Hypothalamus (tissue), 51 donors: ENCODE measurements at regions not wholly inside any gene's neighbourhood (a gene's known extent, or its start where the extent isn't known, plus 50 kb on each side); places are given as distances from the start of the nearest gene placed in this dataset.

Source experiments
- DNase-seq, 51 donors: peaks; one replicate each; lab custom pipeline; 2025; lab: John Stamatoyannopoulos, UW

DNA sequence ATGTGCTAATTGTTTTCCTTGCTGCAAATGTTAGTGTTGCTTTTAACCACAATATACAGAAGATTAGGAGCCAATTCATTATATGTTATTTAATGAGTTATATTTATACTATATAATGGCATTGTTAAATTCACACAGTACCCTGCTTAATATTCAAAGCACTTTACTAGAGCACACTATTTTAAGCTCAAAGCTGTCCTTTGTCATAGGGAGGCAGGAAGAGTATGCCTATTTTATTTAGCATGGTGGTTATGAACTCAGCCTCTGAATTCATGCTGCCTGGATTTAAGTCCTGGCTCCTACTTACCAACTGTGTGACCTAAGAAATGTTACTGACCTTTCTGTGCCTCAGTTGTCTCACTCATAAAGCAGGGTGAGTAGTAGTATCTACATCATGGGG is 80.5 kb downstream of the FASTKD2 start:
- no peak for DNase-seq

DNA sequence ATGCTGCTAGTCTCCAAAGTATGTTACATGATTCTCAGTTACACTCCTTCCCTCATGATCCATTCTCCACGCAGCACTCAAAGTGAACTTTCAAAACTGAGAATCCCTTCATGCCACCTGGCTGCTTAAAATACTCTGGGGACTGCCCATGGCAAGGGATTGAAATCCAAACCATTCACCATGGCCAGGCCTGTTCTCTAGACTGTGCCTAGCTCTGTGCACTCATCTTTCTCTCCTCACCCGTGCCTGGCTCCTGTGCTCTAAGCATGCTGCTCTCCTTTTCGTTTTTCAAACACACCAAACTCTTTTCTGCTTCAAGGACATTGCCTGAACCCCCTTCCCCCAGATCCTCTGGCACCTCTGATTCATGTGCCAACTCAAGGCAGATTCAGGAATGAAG is 80.9 kb downstream of the FASTKD2 start:
- DNase-seq = no peak

DNA sequence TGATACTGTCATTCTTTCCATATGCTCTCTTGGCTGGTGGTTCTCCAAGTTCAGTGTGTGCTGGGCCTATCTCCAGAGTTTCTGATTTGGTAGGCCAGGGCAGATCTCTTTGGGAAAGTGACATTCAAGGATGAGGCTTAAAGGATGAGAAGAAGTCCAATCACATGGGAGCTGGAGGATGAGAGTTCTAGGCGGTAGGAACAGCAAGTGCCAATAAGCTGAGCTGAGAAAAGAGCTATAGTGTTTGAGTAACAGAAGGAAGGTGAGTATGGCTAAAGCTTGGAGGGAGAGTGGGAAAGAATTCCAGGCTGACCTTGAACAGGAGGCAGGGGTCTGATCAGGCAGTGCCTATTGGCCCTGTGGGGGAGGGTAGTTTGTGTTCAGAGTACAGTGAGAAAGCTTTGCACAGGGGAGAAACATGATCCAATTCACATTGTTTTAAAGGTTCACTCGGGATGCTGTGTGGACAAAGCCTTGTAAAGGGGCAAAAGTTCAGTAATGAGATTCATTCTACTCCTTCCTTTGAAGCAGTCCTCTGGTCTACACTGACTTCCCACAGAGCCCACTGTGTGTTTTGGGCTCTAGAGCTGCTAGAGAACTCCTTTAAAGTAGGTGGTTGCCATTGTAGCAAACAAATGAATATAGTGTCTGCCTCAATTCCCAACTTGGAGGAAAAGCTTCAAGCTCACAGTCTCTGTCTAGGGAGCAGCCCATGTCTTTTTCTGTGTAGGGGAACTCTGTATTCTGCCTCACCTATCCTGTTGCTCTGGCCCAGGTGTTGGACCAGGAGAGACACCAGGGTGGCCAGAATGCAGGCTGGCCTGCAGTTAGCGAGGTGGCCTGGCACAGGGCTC is 81.8 kb downstream of the FASTKD2 start:
- DNase-seq = no peak

DNA sequence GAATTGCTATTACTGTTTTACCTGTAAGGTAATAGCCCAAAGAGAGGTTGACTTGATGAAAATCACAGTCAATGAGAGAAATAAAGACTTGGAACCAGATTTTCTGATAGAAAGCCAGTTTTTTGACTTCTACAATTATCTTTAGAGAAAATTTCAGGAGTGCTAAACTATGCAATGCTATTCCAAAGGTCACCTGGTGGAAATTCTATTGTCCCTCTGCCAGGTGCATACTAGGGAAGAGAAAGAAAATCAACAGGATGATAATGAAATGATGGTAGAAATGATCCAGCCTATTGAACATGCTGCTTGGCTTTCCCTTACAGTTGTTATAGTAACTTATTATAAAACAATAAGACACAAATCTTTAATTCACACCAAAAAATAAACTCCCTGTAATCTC is 85.0 kb downstream of the FASTKD2 start:
- DNase-seq = no peak

DNA sequence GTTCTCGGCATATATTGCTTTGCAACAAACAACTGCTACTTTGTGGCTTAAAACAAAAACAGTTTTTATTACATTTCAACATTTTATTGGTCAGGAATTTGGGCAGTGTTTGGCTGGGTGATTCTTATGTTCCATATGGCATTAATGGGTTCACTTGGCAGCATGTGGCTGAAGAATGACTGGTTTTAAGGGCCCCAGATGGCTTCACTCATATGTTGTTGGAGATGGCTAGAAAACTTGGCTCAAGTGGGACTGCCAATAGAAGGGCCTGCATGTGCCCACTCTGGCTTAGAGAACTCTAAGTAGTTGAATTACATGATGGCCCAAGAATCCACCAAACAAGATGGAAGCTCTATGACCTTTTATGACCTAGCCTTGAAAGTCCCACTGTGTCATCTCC is 86.1 kb downstream of the FASTKD2 start:
- no peak for DNase-seq

DNA sequence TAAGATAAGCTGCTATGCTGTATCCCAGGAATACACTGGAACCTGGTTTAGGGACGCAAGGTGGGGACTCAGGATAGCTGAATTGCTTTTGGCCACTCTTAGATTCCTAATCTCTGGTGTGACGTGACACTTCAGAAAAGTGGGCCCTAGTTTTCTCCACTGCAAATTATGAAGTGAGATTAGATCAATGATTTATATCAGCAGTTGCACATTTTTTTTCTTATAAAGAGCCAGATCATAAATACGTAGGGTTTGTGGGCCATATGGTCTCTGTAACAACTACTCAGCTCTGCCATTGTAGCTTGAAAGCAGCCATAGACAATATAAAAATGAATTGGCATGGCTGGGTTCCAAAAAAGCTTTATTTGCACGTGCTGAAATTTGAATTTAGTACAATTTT is 85.4 kb upstream of the CPO start:
- DNase-seq = no peak

DNA sequence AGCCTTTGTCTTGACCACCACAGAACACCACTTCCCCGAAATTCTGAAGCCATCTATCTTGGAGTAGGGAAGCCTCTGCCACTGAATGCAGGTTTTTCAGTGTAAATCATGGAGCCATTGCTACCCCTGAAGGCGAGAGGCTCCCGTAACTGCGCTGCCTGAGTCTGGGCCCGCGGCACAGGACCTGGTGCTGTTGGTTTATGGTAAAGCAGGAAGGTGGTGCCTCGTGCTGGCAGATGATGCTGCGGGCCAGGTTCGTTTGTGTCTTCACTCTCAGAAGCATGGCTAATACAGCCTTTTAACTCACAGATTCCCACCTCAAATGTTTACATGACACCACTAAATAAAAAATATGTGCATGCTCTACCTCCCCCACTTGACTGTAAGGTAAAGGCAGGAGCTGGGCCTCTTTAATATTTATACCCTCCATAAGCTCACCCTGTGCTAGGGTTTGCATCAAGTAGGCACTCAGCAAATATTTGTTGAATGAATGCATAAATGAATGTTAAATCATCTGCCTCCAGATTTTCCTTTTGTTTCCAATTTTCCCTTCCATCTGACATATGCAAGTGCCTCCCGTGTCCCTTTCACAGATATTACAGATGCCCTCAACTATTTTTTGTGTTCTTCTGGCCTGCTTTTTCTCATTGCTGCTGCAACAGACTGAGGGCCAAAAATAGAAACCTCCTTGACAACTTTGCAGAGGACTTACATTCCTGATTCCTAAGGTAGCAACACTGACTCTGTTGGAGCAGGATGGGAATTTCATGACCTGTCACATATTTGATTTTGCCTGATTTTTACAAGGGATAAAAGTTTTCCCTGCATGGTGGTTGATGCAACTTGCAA is 83.5 kb upstream of the CPO start:
- DNase-seq = no peak

DNA sequence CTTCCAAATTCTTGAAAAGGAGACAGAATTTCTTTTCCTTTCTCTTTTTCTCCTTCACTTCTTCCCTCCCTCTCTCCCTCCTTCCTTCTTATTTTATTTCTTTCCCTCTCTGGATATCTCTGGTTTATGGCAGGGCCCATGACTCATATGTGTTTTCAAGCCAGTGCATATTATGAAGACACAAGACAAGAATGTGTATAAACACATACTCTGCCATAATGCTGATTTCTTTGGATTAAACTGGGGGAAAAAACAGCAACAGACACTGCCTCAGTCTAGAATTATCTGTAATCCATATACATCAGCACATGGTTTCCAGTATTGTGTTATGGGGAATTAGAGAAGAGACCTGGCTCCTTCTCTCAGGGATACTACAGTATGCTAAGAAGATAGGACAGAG is 82.8 kb upstream of the CPO start:
- no peak for DNase-seq

DNA sequence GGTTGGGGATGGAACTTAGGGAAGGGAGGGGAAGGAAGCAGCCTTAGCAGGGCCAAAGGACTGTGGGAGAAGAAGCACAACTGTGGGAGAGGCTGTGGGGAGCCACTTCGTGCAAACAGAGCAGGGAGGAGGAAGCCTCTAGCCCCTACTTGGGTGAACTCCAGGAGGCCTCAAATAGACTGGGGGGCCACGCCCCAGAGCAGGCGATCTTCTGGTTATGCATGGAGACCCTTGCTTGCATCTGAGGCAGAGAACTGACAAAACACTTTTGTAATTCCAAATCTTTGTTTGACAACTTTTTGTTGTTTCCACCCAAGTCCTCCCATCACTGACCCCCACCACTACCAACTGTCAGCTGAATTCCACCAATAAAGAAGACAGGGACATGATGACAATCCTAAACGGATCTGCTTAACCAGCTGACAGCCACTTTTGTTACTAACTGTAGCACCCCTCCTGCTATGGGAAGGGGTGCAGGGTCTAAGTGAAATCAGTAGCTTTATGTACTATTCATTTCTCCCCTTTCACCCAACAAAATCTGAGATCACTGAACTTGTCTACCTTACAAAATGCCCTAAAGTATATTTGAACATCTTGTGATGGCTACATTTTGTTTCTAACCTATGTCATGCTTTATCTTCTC is 80.5 kb upstream of the CPO start:
- DNase-seq = no peak

DNA sequence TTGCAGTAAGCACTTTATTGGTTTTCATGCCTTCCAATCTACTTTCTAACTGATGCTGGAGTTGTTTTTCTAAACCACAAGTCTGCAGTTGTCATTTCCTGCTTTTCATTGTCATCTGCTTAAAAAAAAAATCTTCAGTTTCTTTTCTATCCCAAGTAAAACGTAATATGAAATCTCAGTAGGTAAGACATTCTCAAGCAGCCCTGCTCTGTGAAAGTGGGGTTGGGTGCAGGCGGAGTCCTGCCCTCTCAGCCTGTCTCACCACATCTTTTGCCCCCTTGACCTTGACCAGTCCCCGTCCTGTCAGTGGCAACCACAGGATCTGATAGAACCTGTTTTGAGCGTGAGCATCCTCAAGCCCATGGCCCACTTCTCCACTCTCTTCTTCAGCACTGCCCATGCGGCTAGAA is 80.0 kb upstream of the CPO start:
- no peak for DNase-seq

DNA sequence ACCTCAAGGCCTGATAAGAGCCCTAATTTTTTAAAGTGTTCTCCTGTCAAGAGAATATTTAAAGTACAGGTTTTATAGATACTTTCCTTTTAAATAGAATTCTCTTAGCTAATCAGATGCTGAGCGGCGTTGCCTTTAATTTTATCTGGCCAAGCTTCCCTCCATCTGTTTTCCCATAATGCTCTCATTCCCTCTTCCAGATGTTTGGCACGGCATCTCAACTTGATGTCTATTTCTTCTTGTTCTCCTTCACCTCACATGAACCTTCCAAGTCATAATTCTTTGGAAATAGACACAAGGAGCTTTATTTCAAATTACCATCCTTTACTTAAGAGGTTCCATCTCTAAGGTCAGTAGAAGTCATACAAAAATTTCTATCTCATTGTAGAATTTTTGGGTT is 76.1 kb upstream of the CPO start:
- no peak for DNase-seq

DNA sequence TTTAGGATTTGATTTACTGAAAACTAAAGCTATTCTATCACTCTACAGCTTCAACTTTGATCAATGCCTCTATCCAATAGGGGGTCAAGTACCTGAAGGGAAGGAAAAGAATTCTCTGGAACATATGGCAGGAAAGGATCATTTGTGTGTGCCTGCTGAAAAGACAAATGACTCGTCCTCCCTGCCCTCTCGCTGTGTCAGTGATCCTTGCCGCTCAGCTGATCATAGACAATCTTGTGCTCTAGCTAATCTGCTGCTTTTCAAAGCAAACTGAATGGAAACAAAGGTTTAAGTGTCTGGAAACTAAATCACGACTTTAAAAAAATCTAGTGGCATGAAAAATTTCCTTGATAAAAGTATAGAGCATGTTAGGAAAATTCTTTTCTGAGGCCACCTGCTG is 75.6 kb upstream of the CPO start:
- no peak for DNase-seq

DNA sequence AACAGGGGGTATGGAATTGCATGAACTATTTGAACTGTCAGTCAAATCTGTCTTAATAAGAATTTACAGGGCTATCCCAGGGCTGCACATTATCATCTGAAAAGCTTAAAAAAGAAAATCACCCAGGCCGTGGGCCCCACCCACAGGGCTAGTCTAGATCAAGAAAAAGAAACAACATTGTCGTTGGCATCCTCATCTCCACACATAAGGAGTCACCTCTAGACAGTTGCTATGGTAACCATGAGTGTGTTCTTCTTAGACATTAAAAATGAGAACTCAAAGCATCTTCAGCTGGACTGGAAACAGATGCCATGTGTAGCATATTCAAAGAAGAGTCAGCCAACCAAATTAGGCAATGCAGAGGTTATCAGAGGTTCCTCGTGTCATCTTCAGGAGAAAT is 72.3 kb upstream of the CPO start:
- peak in 1 of 51 donors; percentile 5 for DNase-seq

DNA sequence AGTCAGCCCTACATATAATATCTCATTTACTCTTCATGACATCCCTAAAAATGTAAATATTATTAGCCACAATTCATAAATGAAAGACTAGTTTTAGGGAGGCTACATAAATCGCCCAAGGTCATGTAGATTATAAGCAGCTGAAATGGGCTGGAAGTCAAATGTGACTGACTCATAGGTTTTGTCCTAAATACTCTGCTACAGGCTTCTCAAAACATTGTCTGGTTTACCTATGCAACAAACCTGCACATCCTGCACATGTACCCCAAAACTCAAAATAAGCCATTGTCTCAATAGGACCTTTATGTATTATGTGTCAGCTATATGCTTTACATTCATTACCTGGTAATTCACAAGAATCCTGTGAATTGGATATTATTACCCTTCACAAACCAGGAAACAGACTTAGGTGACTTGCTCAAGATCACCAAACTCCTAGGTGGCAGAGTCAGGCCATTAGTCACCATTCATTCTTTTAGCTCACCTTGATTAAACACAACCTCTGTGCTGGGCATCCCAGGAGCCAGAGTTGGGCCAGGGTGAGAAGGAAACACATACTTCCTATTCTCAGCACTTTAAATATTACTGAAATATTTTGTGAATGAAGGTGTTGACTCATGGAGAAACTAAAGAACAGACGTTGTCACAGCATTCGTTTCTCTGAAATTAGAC is 69.4 kb upstream of the CPO start:
- no peak for DNase-seq

DNA sequence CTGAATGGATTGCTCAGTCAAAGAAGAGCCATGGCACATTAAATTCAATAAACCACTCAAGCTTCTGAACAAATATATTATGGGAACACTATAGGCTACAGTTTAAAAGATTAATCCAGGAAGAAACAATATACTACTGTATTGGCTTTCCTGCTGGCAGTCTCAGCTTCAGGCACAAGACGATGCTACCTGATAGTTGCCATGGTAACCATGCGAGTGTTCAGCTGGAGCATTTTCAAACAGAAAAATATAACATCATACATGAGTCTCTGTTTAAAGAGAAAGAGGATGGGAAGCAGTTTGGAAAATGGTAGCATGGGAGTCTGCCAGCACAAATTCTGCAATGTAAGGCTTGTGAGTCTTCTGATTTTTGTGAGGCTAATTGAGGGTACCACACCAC is 65.9 kb upstream of the CPO start:
- DNase-seq = peak in 5 of 51 donors; percentile 2 to 41 (median 4)

DNA sequence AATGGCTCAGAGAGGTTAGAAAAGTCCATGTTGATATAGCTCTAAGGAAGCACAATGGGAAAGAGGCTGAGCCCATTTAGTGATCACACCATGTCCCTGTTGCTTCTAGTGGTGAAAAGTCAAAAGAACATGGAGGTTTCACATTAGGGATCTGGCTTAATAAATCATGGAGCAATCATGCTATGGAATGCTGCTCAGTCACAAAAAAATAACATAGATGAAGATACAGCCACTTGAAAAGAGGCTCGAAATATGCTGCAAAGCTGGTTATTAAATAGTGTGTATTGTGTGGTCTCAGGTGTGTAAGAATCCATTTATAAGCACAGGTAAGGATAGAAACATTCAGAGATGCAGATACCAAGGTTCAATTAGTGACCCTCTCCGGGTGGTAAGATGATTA is 63.6 kb upstream of the CPO start:
- no peak for DNase-seq

DNA sequence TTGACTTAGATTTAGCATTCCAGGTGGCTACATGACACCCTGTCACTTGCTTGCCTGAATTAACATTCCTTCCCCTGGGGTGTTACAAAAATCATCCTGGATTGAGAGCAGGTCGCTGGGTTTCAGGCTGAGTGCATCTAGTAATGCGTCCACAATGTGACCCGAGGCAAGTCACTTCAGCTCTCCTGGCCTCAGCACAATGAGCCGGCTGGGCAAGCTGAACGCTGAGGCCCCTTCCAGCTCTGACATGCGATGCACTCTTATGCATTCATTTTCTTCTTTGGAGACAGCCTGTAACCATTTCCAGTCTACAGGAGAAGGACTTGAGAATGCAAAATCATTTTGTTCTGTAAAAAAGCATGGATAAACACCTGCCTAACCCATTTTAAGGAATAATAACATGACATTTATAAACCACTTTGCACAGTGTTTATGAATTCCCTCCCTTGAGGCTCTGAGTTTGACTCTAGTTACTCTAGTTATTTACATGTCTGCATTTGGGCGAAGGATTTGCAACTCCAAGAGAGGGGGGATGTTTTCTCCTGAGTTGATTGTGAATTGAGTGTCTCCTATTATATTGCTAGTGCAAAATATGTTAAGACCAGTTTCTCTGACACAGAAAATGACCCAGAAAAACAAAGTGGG is 63.0 kb upstream of the CPO start:
- DNase-seq = peak in 17 of 51 donors; percentile 0 to 31 (median 6)

DNA sequence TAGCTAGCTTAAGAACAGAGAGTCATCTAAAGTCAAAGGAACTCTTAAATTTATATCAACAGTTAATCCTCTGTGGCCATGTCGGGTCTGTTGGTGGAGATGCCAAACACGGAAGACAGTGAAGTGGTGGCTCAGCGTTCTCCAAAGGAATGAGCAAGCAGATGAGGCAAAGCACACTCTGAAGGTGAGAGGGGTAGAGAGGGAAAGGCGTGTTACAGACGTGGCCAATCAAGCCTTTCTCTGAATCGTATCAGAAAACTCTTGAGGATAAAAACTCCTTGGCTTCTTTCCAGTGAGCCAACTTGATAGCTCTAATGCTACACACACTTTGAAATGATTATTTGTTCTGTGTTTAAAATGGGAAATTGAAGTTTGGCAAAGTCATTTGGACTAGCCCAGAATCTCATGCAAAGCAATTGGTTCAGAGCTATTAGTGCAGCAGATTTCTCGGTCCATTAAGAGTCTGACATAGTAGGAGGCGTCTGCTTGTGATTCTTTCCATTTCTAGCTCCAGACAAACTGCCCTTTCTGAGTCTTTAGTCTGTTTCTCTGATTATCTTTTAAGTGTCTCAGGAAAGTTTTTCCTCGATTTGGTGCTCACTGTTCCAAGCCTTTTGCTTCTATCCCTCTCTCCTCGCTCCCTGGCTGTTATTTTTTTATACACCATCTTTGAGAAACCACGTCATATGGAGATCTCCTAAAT is 57.5 kb upstream of the CPO start:
- no peak for DNase-seq

DNA sequence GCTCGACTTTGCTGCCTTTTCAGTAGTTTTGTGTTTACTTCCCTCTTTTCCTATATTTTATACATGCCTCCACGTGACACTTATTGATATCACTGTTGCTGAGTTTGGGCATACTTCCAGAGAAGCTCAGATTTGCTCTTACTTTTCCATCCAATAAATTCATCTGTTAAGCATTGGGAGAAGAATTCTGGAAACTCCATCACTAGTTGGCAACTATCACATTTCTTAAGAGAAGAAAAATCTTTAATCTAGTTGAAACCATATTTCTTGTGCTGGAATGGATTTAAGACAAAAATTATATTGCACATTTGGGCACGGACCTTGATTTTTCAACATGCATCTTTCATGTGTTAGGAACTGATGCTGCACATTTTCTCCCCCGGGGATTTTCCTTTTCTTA is 52.6 kb upstream of the CPO start:
- DNase-seq = no peak

DNA sequence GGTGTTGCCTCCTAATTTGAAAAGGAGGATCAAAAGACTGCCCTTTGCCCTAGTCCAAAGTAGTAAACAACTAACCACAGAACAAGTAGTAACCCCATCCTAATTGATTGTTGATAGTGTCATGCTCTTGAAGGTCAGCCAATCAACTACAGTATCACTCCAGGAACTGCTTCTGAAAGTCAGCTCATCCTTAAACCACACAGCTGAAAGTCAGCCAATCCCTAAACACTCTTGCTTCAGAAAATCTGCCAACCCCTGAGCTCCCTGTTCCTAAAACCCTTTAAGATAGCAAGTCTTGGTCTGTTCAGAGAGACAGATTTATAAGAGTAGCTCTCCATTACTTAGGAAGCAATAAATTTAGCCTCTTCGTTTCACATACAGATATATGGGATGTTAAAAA is 51.6 kb upstream of the CPO start:
- DNase-seq = no peak
